ENCODE measurements at regions not wholly inside any gene's neighbourhood (a gene's known extent, or its start where the extent isn't known, plus 50 kb on each side); places are given as distances from the start of the nearest gene placed in this dataset.
"Not testable (repeated sequence)": the region's sequence is repeated elsewhere in the genome, so short reads cannot be mapped to it uniquely, and the experiment has no call there.

DNA sequence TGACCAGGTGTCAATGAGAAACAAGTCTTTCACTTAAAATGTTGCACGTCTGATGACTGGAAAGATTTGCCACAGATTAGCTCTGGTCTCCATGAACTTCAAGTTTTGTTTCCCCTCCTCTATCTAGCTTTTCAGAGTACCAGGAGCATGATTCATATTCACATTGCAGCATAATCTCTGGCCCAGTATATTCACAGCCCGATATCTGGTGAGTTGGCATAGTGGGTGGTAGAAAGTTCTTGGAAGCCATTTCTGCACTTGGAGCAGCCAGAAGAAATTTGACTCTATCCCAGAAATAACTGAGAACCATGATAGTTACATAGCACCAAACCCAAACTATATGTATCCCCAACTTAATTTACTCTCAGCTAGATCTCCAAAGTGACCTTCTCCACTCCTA is 503.9 kb downstream of the PID1 start:
- DNase-seq (no peak), ATAC-seq (no peak)
- Histone ChIP-seq H3K27ac (ENCODE audit: low read length) (no peak overlapping the region), H3K4me1 (ENCODE audit: insufficient read depth, low read length) (peaks cover 5% of the 10 kb centered on the region; the same call in 1 of the 2 replicates), H3K36me3 (ENCODE audit: low read depth, low read length) (no peaks in the 10 kb centered on the region), H3K9me3 (ENCODE audit: low read length) (no peaks in the 10 kb centered on the region), H3K9me2 (replicated peaks; ENCODE audit: low read length) (no peaks in the 10 kb centered on the region), H3K27me3 (ENCODE audit: low read length) (peaks cover 15% of the 10 kb centered on the region; the same call in 1 of the 2 replicates), H3K9ac (ENCODE audit: low read length) (no peak overlapping the region), H3F3A (ENCODE audit: low read length, unreplicated experiment) (no peaks in the 10 kb centered on the region), H3K4me2 (ENCODE audit: low read length) (no peak overlapping the region), H3K4me3 (ENCODE audit: low read length) (no peak overlapping the region), H3K79me2 (ENCODE audit: low read length) (no peaks in the 10 kb centered on the region), H2AFZ (ENCODE audit: low read length) (no peak overlapping the region), H4K20me1 (ENCODE audit: low read length) (no peaks in the 10 kb centered on the region)
- no TSS peak for BruUV-seq (replicated peaks)
- ChIA-PET POLR2A (ENCODE audit: unreplicated experiment) (no interaction called here), CTCF (no interaction called here)
- intact Hi-C loops (cut with micrococcal nuclease) = no loop called here
- no peak for TF ChIP-seq EZH2 (IDR thresholded peaks at IDR 0.05; ENCODE audit: low read length, unreplicated experiment)

DNA sequence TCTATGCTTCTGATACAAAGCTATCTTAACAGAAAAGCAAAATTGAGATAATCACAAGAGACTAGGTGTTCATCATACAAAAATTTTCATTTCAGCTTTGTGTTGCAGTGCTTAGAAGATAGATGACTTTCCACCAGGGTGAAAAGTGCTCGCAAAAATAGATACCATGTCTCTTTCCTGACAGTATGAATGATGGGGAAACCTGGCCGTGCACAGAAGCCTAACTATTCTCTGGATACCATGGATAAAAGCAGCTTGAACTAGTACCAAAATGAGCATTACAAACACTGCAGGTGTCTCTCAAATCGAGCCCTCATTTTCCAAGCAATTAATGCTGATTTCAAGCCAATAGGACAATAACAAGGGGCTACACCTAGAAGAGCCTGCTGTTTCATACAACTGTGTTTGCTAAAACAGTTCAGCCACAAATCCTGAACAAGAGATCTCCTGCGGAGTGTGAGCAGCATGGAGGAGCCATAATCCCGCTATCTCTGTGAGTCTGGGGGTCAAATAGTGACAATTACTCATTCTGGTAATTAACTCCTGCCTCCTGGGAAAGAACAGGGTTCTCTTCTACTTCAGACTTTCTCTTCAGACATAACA is 507.6 kb downstream of the PID1 start:
- Histone ChIP-seq H3K27ac (ENCODE audit: low read length) (no peak overlapping the region), H4K20me1 (ENCODE audit: low read length) (no peaks in the 10 kb centered on the region), H3K9me3 (ENCODE audit: low read length) (no peaks in the 10 kb centered on the region), H3K4me2 (ENCODE audit: low read length) (no peak overlapping the region), H3K9ac (ENCODE audit: low read length) (no peak overlapping the region), H3K4me1 (ENCODE audit: insufficient read depth, low read length) (no peaks in the 10 kb centered on the region), H3F3A (ENCODE audit: low read length, unreplicated experiment) (no peaks in the 10 kb centered on the region), H3K9me2 (replicated peaks; ENCODE audit: low read length) (no peaks in the 10 kb centered on the region), H3K27me3 (ENCODE audit: low read length) (peaks cover 7% of the 10 kb centered on the region; the same call in 1 of the 2 replicates), H3K79me2 (ENCODE audit: low read length) (no peaks in the 10 kb centered on the region), H3K4me3 (ENCODE audit: low read length) (no peak overlapping the region), H3K36me3 (ENCODE audit: low read depth, low read length) (no peaks in the 10 kb centered on the region), H2AFZ (ENCODE audit: low read length) (no peak overlapping the region)
- no TSS peak for BruUV-seq (replicated peaks)
- intact Hi-C loops (cut with micrococcal nuclease) = no loop called here
- DNase-seq = no peak
- ATAC-seq = no peak
- ChIA-PET POLR2A (ENCODE audit: unreplicated experiment) (no interaction called here), CTCF (no interaction called here)
- no peak for TF ChIP-seq EZH2 (IDR thresholded peaks at IDR 0.05; ENCODE audit: low read length, unreplicated experiment)

DNA sequence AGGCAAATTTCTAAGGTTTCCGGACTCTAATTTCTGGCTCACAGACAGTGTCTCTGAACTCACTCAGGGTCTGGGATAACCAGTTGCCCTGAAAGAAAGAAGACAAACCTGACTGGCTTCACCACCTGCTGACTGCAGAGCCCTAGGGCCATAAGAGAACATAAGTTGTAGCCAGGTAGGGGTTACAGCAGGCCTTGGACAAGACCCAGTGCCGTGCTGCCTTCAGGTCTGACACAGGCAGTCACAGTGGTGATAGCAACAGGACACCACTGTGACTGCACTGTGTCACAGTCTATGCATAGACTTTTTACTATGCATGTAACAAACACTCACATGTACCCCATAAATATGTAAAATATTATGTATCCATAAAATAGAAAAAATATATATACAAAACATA is 508.5 kb downstream of the PID1 start:
- CTCF ChIA-PET = no interaction called here
- BruUV-seq (replicated peaks) = no TSS peak
- no peak overlapping the region for H3K27ac ChIP-seq (ENCODE audit: low read length)

DNA sequence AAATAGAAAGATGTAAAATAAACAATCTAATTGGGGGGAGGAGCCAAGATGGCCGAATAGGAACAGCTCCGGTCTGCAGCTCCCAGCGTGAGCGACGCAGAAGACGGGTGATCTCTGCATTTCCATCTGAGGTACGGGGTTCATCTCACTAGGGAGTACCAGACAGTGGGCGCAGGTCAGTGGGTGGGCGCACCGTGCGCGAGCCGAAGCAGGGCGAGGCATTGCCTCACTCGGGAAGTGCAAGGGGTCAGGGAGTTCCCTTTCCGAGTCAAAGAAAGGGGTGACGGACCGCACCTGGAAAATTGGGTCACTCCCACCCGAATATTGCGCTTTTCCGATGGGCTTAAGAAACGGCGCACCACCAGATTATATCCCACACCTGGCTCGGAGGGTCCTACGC is 515.4 kb downstream of the PID1 start:
- DNase-seq; POLR2A ChIA-PET (ENCODE audit: unreplicated experiment); H3K9me3 ChIP-seq (ENCODE audit: low read length); H2AFZ ChIP-seq (ENCODE audit: low read length); intact Hi-C loops (cut with micrococcal nuclease); H3K4me1 ChIP-seq (ENCODE audit: insufficient read depth, low read length); H3K4me2 ChIP-seq (ENCODE audit: low read length); H3K79me2 ChIP-seq (ENCODE audit: low read length); BruUV-seq (replicated peaks); H3K9me2 ChIP-seq (replicated peaks; ENCODE audit: low read length); H3K9ac ChIP-seq (ENCODE audit: low read length); H3K4me3 ChIP-seq (ENCODE audit: low read length); H3K27ac ChIP-seq (ENCODE audit: low read length); ATAC-seq; CTCF ChIA-PET; H3K36me3 ChIP-seq (ENCODE audit: low read depth, low read length); H3K27me3 ChIP-seq (ENCODE audit: low read length); H3F3A ChIP-seq (ENCODE audit: low read length, unreplicated experiment); H4K20me1 ChIP-seq (ENCODE audit: low read length): not testable (repeated sequence)

More for the DNA sequence above, 508.5 kb downstream of the PID1 start:
- intact Hi-C loops (cut with micrococcal nuclease) = no loop called here
- H3K36me3 ChIP-seq (ENCODE audit: low read depth, low read length) = no peaks in the 10 kb centered on the region
- TF ChIP-seq EZH2 (IDR thresholded peaks at IDR 0.05; ENCODE audit: low read length, unreplicated experiment) (no peak), EZH2phosphoT487 (IDR thresholded peaks at IDR 0.05; ENCODE audit: borderline replicate concordance, low read length) (no peak)
- TF ChIP-seq, protein P1, sequence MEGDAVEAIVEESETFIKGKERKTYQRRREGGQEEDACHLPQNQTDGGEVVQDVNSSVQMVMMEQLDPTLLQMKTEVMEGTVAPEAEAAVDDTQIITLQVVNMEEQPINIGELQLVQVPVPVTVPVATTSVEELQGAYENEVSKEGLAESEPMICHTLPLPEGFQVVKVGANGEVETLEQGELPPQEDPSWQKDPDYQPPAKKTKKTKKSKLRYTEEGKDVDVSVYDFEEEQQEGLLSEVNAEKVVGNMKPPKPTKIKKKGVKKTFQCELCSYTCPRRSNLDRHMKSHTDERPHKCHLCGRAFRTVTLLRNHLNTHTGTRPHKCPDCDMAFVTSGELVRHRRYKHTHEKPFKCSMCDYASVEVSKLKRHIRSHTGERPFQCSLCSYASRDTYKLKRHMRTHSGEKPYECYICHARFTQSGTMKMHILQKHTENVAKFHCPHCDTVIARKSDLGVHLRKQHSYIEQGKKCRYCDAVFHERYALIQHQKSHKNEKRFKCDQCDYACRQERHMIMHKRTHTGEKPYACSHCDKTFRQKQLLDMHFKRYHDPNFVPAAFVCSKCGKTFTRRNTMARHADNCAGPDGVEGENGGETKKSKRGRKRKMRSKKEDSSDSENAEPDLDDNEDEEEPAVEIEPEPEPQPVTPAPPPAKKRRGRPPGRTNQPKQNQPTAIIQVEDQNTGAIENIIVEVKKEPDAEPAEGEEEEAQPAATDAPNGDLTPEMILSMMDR (conservative IDR thresholded peaks at IDR 0.05; ENCODE audit: low read depth, low read length) = no peak
- no peak overlapping the region for H3K9ac ChIP-seq (ENCODE audit: low read length)
- H3K27me3 ChIP-seq (ENCODE audit: low read length) = peaks cover 7% of the 10 kb centered on the region; the same call in 1 of the 2 replicates
- no peaks in the 10 kb centered on the region for H3K9me2 ChIP-seq (replicated peaks; ENCODE audit: low read length)
- H3K4me1 ChIP-seq (ENCODE audit: insufficient read depth, low read length) = no peaks in the 10 kb centered on the region
- H4K20me1 ChIP-seq (ENCODE audit: low read length) = no peaks in the 10 kb centered on the region
- DNase-seq (no peak), ATAC-seq (no peak)
- H3K9me3 ChIP-seq (ENCODE audit: low read length) = no peaks in the 10 kb centered on the region
- H3K4me3 ChIP-seq (ENCODE audit: low read length) = no peak overlapping the region
- no peak overlapping the region for H2AFZ ChIP-seq (ENCODE audit: low read length)
- H3K79me2 ChIP-seq (ENCODE audit: low read length) = no peaks in the 10 kb centered on the region
- no peaks in the 10 kb centered on the region for H3F3A ChIP-seq (ENCODE audit: low read length, unreplicated experiment)
- H3K4me2 ChIP-seq (ENCODE audit: low read length) = no peak overlapping the region
- POLR2A ChIA-PET (ENCODE audit: unreplicated experiment) = no interaction called here
